ENCODE measurements at regions not wholly inside any gene's neighbourhood (a gene's known extent, or its start where the extent isn't known, plus 50 kb on each side); places are given as distances from the start of the nearest gene placed in this dataset.

GRCh38 chr13:70798385-70798784, 690.1 kb upstream of the KLHL1 start:
- no peaks in the 10 kb centered on the region for H3K79me2 ChIP-seq (ENCODE audit: insufficient read depth, low read length)
- H2AFZ ChIP-seq (ENCODE audit: low read length) = no peak overlapping the region
- no peaks in the 10 kb centered on the region for H3K27me3 ChIP-seq (ENCODE audit: insufficient read depth, low read length)
- no peaks in the 10 kb centered on the region for H3K9me3 ChIP-seq (ENCODE audit: low read depth, low read length)
- H3K4me3 ChIP-seq (ENCODE audit: insufficient read depth, low read length) = no peak overlapping the region
- H3K4me1 ChIP-seq (ENCODE audit: insufficient read depth, low read length) = no peaks in the 10 kb centered on the region
- no peak overlapping the region for H3K4me2 ChIP-seq (ENCODE audit: insufficient read depth, low read length)
- no peak overlapping the region for H3K27ac ChIP-seq (ENCODE audit: low read depth, low read length)
- H3K36me3 ChIP-seq (ENCODE audit: insufficient read depth, low read length) = no peaks in the 10 kb centered on the region
- DNase-seq (ENCODE audit: insufficient read length, low spot score, missing footprints) = no peak
- no peaks in the 10 kb centered on the region for H4K20me1 ChIP-seq (ENCODE audit: insufficient read depth, low read length)
- TF ChIP-seq, protein P1, sequence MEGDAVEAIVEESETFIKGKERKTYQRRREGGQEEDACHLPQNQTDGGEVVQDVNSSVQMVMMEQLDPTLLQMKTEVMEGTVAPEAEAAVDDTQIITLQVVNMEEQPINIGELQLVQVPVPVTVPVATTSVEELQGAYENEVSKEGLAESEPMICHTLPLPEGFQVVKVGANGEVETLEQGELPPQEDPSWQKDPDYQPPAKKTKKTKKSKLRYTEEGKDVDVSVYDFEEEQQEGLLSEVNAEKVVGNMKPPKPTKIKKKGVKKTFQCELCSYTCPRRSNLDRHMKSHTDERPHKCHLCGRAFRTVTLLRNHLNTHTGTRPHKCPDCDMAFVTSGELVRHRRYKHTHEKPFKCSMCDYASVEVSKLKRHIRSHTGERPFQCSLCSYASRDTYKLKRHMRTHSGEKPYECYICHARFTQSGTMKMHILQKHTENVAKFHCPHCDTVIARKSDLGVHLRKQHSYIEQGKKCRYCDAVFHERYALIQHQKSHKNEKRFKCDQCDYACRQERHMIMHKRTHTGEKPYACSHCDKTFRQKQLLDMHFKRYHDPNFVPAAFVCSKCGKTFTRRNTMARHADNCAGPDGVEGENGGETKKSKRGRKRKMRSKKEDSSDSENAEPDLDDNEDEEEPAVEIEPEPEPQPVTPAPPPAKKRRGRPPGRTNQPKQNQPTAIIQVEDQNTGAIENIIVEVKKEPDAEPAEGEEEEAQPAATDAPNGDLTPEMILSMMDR (IDR thresholded peaks at IDR 0.05; ENCODE audit: extremely low read depth, low read depth, low read length) = no peak

DNA sequence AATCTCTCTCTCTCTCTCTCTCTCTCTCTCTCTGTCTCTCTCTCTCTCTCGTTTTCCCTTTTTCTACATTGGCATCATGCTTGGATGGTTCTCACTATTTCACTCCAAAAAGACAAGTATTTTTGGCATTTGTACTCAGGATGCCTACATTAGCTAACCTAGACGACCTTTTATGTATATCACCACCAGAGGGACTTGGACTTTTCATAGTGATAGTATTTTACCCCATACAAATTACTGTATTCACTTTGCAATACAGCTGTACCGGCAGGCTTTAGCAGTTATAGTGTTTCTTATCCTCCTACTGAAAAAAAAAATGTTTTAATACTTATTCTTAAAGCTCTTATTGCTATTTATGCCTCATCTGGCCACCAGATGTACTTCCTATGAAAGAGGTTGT, 687.2 kb upstream of the KLHL1 start:
- no peaks in the 10 kb centered on the region for H3K36me3 ChIP-seq (ENCODE audit: insufficient read depth, low read length)
- no peaks in the 10 kb centered on the region for H3K4me1 ChIP-seq (ENCODE audit: insufficient read depth, low read length)
- no peaks in the 10 kb centered on the region for H3K27me3 ChIP-seq (ENCODE audit: insufficient read depth, low read length)
- H3K27ac ChIP-seq (ENCODE audit: low read depth, low read length) = no peak overlapping the region
- TF ChIP-seq, protein P1 (IDR thresholded peaks at IDR 0.05; ENCODE audit: extremely low read depth, low read depth, low read length) = no peak
- no peak for DNase-seq (ENCODE audit: insufficient read length, low spot score, missing footprints)
- H3K79me2 ChIP-seq (ENCODE audit: insufficient read depth, low read length) = no peaks in the 10 kb centered on the region
- H3K9me3 ChIP-seq (ENCODE audit: low read depth, low read length) = no peaks in the 10 kb centered on the region
- H4K20me1 ChIP-seq (ENCODE audit: insufficient read depth, low read length) = no peaks in the 10 kb centered on the region
- H2AFZ ChIP-seq (ENCODE audit: low read length) = no peak overlapping the region
- no peak overlapping the region for H3K4me3 ChIP-seq (ENCODE audit: insufficient read depth, low read length)
- no peak overlapping the region for H3K4me2 ChIP-seq (ENCODE audit: insufficient read depth, low read length)

- H3K4me2 ChIP-seq (ENCODE audit: insufficient read depth, low read length) = no peak overlapping the region
- no peaks in the 10 kb centered on the region for H3K79me2 ChIP-seq (ENCODE audit: insufficient read depth, low read length)
- no peaks in the 10 kb centered on the region for H3K4me1 ChIP-seq (ENCODE audit: insufficient read depth, low read length)
- H3K36me3 ChIP-seq (ENCODE audit: insufficient read depth, low read length) = no peaks in the 10 kb centered on the region
- no peak overlapping the region for H3K4me3 ChIP-seq (ENCODE audit: insufficient read depth, low read length)
- TF ChIP-seq, protein P1 (IDR thresholded peaks at IDR 0.05; ENCODE audit: extremely low read depth, low read depth, low read length) = no peak
- no peak overlapping the region for H2AFZ ChIP-seq (ENCODE audit: low read length)
- no peak for DNase-seq (ENCODE audit: insufficient read length, low spot score, missing footprints)
- H3K9me3 ChIP-seq (ENCODE audit: low read depth, low read length) = no peaks in the 10 kb centered on the region
- no peaks in the 10 kb centered on the region for H3K27me3 ChIP-seq (ENCODE audit: insufficient read depth, low read length)
- no peak overlapping the region for H3K27ac ChIP-seq (ENCODE audit: low read depth, low read length)
- no peaks in the 10 kb centered on the region for H4K20me1 ChIP-seq (ENCODE audit: insufficient read depth, low read length)
These were observed 683.9 kb upstream of the KLHL1 start for GRCh38 chr13:70792121-70792520.

GRCh38 chr13:70789751-70790150, 681.5 kb upstream of the KLHL1 start:
- Histone ChIP-seq H3K27me3 (ENCODE audit: insufficient read depth, low read length) (no peaks in the 10 kb centered on the region), H4K20me1 (ENCODE audit: insufficient read depth, low read length) (no peaks in the 10 kb centered on the region), H3K4me1 (ENCODE audit: insufficient read depth, low read length) (no peaks in the 10 kb centered on the region), H3K79me2 (ENCODE audit: insufficient read depth, low read length) (no peaks in the 10 kb centered on the region), H3K9me3 (ENCODE audit: low read depth, low read length) (no peaks in the 10 kb centered on the region), H3K4me2 (ENCODE audit: insufficient read depth, low read length) (no peak overlapping the region), H3K4me3 (ENCODE audit: insufficient read depth, low read length) (no peak overlapping the region), H3K27ac (ENCODE audit: low read depth, low read length) (no peak overlapping the region), H2AFZ (ENCODE audit: low read length) (no peak overlapping the region), H3K36me3 (ENCODE audit: insufficient read depth, low read length) (no peaks in the 10 kb centered on the region)
- TF ChIP-seq, protein P1 (IDR thresholded peaks at IDR 0.05; ENCODE audit: extremely low read depth, low read depth, low read length) = no peak
- DNase-seq (ENCODE audit: insufficient read length, low spot score, missing footprints) = no peak

All from osteoblast (primary cell).